HG02678 (cell line): ENCODE measurements at regions not wholly inside any gene's neighbourhood (a gene's known extent, or its start where the extent isn't known, plus 50 kb on each side); places are given as distances from the start of the nearest gene placed in this dataset.

Experiments used
- ATAC-seq: cut with Tn5 transposase; IDR thresholded peaks from one replicate; pipeline ENCODE4 v1.9.1; 2021; ENCODE audit warnings: mild to moderate bottlenecking, moderate library complexity; ENCODE audit not compliant: unreplicated experiment

- ATAC-seq, result no peak
Observed at GRCh38 chr4:124483048-124483906, 229.3 kb downstream of the ANKRD50 start.

GRCh38 chr4:124484008-124484407, 228.5 kb downstream of the ANKRD50 start:
- no peak for ATAC-seq

GRCh38 chr4:124484940-124485339, 227.6 kb downstream of the ANKRD50 start:
- no peak for ATAC-seq

GRCh38 chr4:124486423-124486822, 226.1 kb downstream of the ANKRD50 start:
- ATAC-seq, result no peak

- no peak for ATAC-seq
Observed at GRCh38 chr4:124487651-124488050, 224.9 kb downstream of the ANKRD50 start.

GRCh38 chr4:124491361-124492145, 221.0 kb downstream of the ANKRD50 start:
- ATAC-seq, result no peak

GRCh38 chr4:124499261-124499660, 213.3 kb downstream of the ANKRD50 start:
- no peak for ATAC-seq

GRCh38 chr4:124501576-124501975, 211.0 kb downstream of the ANKRD50 start:
- no peak for ATAC-seq

GRCh38 chr4:124504431-124504830, 208.1 kb downstream of the ANKRD50 start:
- ATAC-seq, result no peak

GRCh38 chr4:124505211-124505610, 207.3 kb downstream of the ANKRD50 start:
- no peak for ATAC-seq

GRCh38 chr4:124509151-124509550, 203.4 kb downstream of the ANKRD50 start:
- ATAC-seq, result no peak

GRCh38 chr4:124514588-124514987, 197.9 kb downstream of the ANKRD50 start:
- no peak for ATAC-seq

- no peak for ATAC-seq
Observed at GRCh38 chr4:124515591-124515990, 196.9 kb downstream of the ANKRD50 start.

- ATAC-seq, result no peak
Observed at GRCh38 chr4:124519196-124519595, 193.3 kb downstream of the ANKRD50 start.

- ATAC-seq, result no peak
Observed at GRCh38 chr4:124523816-124524215, 188.7 kb downstream of the ANKRD50 start.

GRCh38 chr4:124525524-124525923, 187.0 kb downstream of the ANKRD50 start:
- no peak for ATAC-seq

GRCh38 chr4:124526331-124526730, 186.2 kb downstream of the ANKRD50 start:
- no peak for ATAC-seq

GRCh38 chr4:124526769-124527168, 185.8 kb downstream of the ANKRD50 start:
- ATAC-seq, result no peak

- no peak for ATAC-seq
Observed at GRCh38 chr4:124527364-124527763, 185.2 kb downstream of the ANKRD50 start.

GRCh38 chr4:124529131-124529530, 183.4 kb downstream of the ANKRD50 start:
- no peak for ATAC-seq

- ATAC-seq, result no peak
Observed at GRCh38 chr4:124530464-124531077, 182.0 kb downstream of the ANKRD50 start.

- no peak for ATAC-seq
Observed at GRCh38 chr4:124534131-124534530, 178.4 kb downstream of the ANKRD50 start.
